Tibial nerve (tissue), 4 donors: ENCODE measurements at regions not wholly inside any gene's neighbourhood (a gene's known extent, or its start where the extent isn't known, plus 50 kb on each side); places are given as distances from the start of the nearest gene placed in this dataset.

Experiments used
- EP300 ChIP-seq, 2 donors: sonication (generic); formaldehyde crosslinking; IDR thresholded peaks; one replicate each; pipeline ENCODE4 v1.6.1; 2017; ENCODE audit warnings: antibody characterized with exemption in 2 of 2, mild to moderate bottlenecking in 1 of 2
- TF ChIP-seq, protein P1 (sequence below), 5 experiments: fragments of 200-600 bp in 3 of 5; fragments of 450-650 bp in 2 of 5; sonication (generic) in 3 of 5; IDR thresholded peaks; one replicate each; pipeline ENCODE4 v1.5.1; 2016 to 2019; ENCODE audit warnings: antibody characterized with exemption in 5 of 5, mild to moderate bottlenecking in 3 of 5, moderate library complexity in 2 of 5

DNA sequence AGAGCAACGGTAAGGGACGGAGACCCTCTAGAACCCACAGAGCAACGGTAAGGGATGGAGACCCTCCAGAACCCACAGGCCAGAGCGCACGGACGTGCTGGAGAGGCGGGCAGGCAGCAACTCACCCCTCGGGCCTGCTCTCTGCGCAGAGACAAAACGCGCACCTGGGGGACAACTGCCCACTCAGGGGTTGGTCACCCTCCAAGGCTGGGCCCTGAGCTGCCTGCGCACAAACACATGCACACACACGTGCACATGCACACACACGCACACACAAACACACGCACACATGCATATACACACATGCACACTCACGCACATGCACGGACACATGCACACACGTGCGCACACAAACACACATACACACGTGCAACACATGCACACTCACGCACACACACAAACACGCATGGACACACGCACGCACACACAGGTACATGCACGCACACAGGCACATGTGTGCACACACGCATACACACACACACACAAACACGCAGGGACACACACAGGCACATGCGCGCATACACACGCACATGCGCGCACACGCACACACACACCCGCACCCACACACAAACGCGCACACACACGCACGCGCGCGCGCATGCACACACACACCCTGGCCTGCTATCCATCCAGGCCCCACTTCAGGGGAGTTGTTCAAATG lies 88.3 kb downstream of the NCOR2 start:
- TF ChIP-seq, protein P1, sequence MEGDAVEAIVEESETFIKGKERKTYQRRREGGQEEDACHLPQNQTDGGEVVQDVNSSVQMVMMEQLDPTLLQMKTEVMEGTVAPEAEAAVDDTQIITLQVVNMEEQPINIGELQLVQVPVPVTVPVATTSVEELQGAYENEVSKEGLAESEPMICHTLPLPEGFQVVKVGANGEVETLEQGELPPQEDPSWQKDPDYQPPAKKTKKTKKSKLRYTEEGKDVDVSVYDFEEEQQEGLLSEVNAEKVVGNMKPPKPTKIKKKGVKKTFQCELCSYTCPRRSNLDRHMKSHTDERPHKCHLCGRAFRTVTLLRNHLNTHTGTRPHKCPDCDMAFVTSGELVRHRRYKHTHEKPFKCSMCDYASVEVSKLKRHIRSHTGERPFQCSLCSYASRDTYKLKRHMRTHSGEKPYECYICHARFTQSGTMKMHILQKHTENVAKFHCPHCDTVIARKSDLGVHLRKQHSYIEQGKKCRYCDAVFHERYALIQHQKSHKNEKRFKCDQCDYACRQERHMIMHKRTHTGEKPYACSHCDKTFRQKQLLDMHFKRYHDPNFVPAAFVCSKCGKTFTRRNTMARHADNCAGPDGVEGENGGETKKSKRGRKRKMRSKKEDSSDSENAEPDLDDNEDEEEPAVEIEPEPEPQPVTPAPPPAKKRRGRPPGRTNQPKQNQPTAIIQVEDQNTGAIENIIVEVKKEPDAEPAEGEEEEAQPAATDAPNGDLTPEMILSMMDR (IDR thresholded peaks at IDR 0.05), result no peak
- no peak for TF ChIP-seq EP300 (IDR thresholded peaks at IDR 0.05)
